NCI-H2081 (cell line): ENCODE measurements at regions not wholly inside any gene's neighbourhood (a gene's known extent, or its start where the extent isn't known, plus 50 kb on each side); places are given as distances from the start of the nearest gene placed in this dataset.

Experiments used
- DNase-seq, 2 experiments: peaks; one replicate each; lab custom pipeline; 2025; lab: John Stamatoyannopoulos, UW

GRCh38 chr10:3625959-3626751, 158.9 kb downstream of the KLF6 start:
- DNase-seq = no peak

- no peak for DNase-seq
Observed at GRCh38 chr10:3624367-3624766, 160.6 kb downstream of the KLF6 start.

- DNase-seq = no peak
Observed at GRCh38 chr10:3623746-3624145, 161.3 kb downstream of the KLF6 start.

GRCh38 chr10:3622845-3623621, 162.0 kb downstream of the KLF6 start:
- DNase-seq = no peak

GRCh38 chr10:3622427-3622826, 162.6 kb downstream of the KLF6 start:
- no peak for DNase-seq

- DNase-seq = no peak
Observed at GRCh38 chr10:3620818-3621217, 164.2 kb downstream of the KLF6 start.

- DNase-seq = peak in 1 of 2 experiments; percentile 26
Observed at GRCh38 chr10:3619241-3619640, 165.8 kb downstream of the KLF6 start.

GRCh38 chr10:3616880-3617279, 168.1 kb downstream of the KLF6 start:
- no peak for DNase-seq

GRCh38 chr10:3613318-3613717, 171.7 kb downstream of the KLF6 start:
- no peak for DNase-seq

GRCh38 chr10:3612183-3613001, 172.6 kb downstream of the KLF6 start:
- DNase-seq = no peak

GRCh38 chr10:3606309-3606708, 178.7 kb downstream of the KLF6 start:
- DNase-seq = no peak

GRCh38 chr10:3605882-3606281, 179.1 kb downstream of the KLF6 start:
- no peak for DNase-seq

- DNase-seq = no peak
Observed at GRCh38 chr10:3595736-3596135, 189.3 kb downstream of the KLF6 start.

- no peak for DNase-seq
Observed at GRCh38 chr10:3593611-3594010, 191.4 kb downstream of the KLF6 start.

GRCh38 chr10:3592424-3592823, 192.6 kb downstream of the KLF6 start:
- no peak for DNase-seq

- DNase-seq = no peak
Observed at GRCh38 chr10:3588816-3589215, 196.2 kb downstream of the KLF6 start.

- DNase-seq = no peak
Observed at GRCh38 chr10:3588346-3588745, 196.7 kb downstream of the KLF6 start.

- no peak for DNase-seq
Observed at GRCh38 chr10:3584926-3585784, 199.9 kb downstream of the KLF6 start.

- no peak for DNase-seq
Observed at GRCh38 chr10:3580565-3580964, 204.4 kb downstream of the KLF6 start.

GRCh38 chr10:3579845-3580244, 205.2 kb downstream of the KLF6 start:
- no peak for DNase-seq

GRCh38 chr10:3578682-3579081, 206.3 kb downstream of the KLF6 start:
- DNase-seq = no peak

- DNase-seq = no peak
Observed at GRCh38 chr10:3578159-3578558, 206.8 kb downstream of the KLF6 start.
